H9 (cell line): ENCODE measurements at regions not wholly inside any gene's neighbourhood (a gene's known extent, or its start where the extent isn't known, plus 50 kb on each side); places are given as distances from the start of the nearest gene placed in this dataset.

Experiments
- DNase-seq: peaks from one replicate; pipeline ENCODE4 v3.0.0-alpha.2; 2017
- H2AFZ ChIP-seq: one replicate; pipeline ENCODE4 v1.6.1; 2013; ENCODE audit warnings: mild to moderate bottlenecking, low read length, control low read depth, moderate library complexity
- H2AK5ac ChIP-seq: 2 replicates; pipeline ENCODE4 v1.6.1; 2013; ENCODE audit warnings: low read length, control low read depth, mixed read lengths; ENCODE audit not compliant: insufficient read length
- H2BK120ac ChIP-seq: one replicate; pipeline ENCODE4 v1.6.1; 2013; ENCODE audit warnings: low read depth, mild to moderate bottlenecking, low read length, control low read depth, inconsistent platforms; ENCODE audit not compliant: poor library complexity, severe bottlenecking
- H2BK12ac ChIP-seq: 2 replicates; pipeline ENCODE4 v1.6.1; 2013; ENCODE audit warnings: low read length, control low read depth, mixed read lengths, low read depth; ENCODE audit not compliant: insufficient read length
- H2BK15ac ChIP-seq: 2 replicates; pipeline ENCODE4 v1.6.1; 2013; ENCODE audit warnings: low read depth, low read length, control low read depth
- H2BK20ac ChIP-seq: one replicate; pipeline ENCODE4 v1.6.1; 2013; ENCODE audit warnings: low read depth, mild to moderate bottlenecking, low read length, control low read depth, inconsistent platforms; ENCODE audit not compliant: poor library complexity, severe bottlenecking
- H2BK5ac ChIP-seq: 2 replicates; pipeline ENCODE4 v1.6.1; 2013; ENCODE audit warnings: low read length, control low read depth, mixed read lengths; ENCODE audit not compliant: insufficient read length
- H3K14ac ChIP-seq: 2 replicates; pipeline ENCODE4 v1.6.1; 2013; ENCODE audit warnings: low read length, control low read depth; ENCODE audit not compliant: insufficient read depth
- H3K18ac ChIP-seq: 2 replicates; pipeline ENCODE4 v1.6.1; 2013; ENCODE audit warnings: low read depth, mild to moderate bottlenecking, mixed read lengths, low read length, control low read depth; ENCODE audit not compliant: insufficient read length
- H3K23ac ChIP-seq: 2 replicates; pipeline ENCODE4 v1.6.1; 2013; ENCODE audit warnings: low read length, control low read depth, mixed read lengths, low read depth; ENCODE audit not compliant: insufficient read length
- H3K23me2 ChIP-seq: 2 replicates; pipeline ENCODE4 v1.6.1; 2013; ENCODE audit warnings: low read depth, mild to moderate bottlenecking, mixed read lengths, low read length, control low read depth; ENCODE audit not compliant: insufficient read length, poor library complexity, severe bottlenecking
- H3K27ac ChIP-seq: 2 replicates; pipeline ENCODE4 v1.5.1; 2013; ENCODE audit warnings: low read length, control low read depth, mixed read lengths, low read depth; ENCODE audit not compliant: insufficient read length
- H3K27me3 ChIP-seq: 2 replicates; pipeline ENCODE4 v1.6.1; 2013; ENCODE audit warnings: low read length, control low read depth, inconsistent platforms; ENCODE audit not compliant: insufficient read depth
- H3K4ac ChIP-seq: 2 replicates; pipeline ENCODE4 v1.6.1; 2013; ENCODE audit warnings: low read depth, mild to moderate bottlenecking, control low read depth, inconsistent platforms, low read length, moderate library complexity
- H3K4me1 ChIP-seq: 2 replicates; pipeline ENCODE4 v1.6.1; 2013; ENCODE audit warnings: low read length, control low read depth, inconsistent platforms; ENCODE audit not compliant: insufficient read depth
- H3K4me2 ChIP-seq: 2 replicates; pipeline ENCODE4 v1.6.1; 2013; ENCODE audit warnings: low read length, control low read depth, mixed read lengths; ENCODE audit not compliant: insufficient read length, insufficient read depth
- H3K56ac ChIP-seq: 2 replicates; pipeline ENCODE4 v1.6.1; 2013; ENCODE audit warnings: low read depth, mild to moderate bottlenecking, mixed read lengths, low read length, control low read depth; ENCODE audit not compliant: insufficient read length
- H3K79me1 ChIP-seq: 2 replicates; pipeline ENCODE4 v1.6.1; 2013; ENCODE audit warnings: low read depth, mild to moderate bottlenecking, moderate library complexity, low read length, control low read depth, inconsistent platforms; ENCODE audit not compliant: insufficient read depth, poor library complexity, severe bottlenecking
- H3K79me2 ChIP-seq: 2 replicates; pipeline ENCODE4 v1.6.1; 2013; ENCODE audit warnings: low read length, control low read depth, inconsistent platforms; ENCODE audit not compliant: insufficient read depth
- H3K9ac ChIP-seq: 2 replicates; pipeline ENCODE4 v1.6.1; 2013; ENCODE audit warnings: low read length, control low read depth, mixed read lengths; ENCODE audit not compliant: insufficient read length; ENCODE audit errors: extremely low read depth
- H3K9me3 ChIP-seq: one replicate; pipeline ENCODE4 v1.6.1; 2013; ENCODE audit warnings: low read depth, low read length, inconsistent platforms; ENCODE audit not compliant: control insufficient read depth
- H3T11ph ChIP-seq: one replicate; pipeline ENCODE4 v1.6.1; 2013; ENCODE audit warnings: mild to moderate bottlenecking, low read length, control low read depth, inconsistent platforms
- H4K20me1 ChIP-seq: one replicate; pipeline ENCODE4 v1.6.1; 2013; ENCODE audit not compliant: control insufficient read depth, insufficient read length, insufficient read depth
- H4K5ac ChIP-seq: 2 replicates; pipeline ENCODE4 v1.6.1; 2013; ENCODE audit warnings: low read depth, mild to moderate bottlenecking, mixed read lengths, low read length, control low read depth; ENCODE audit not compliant: insufficient read length
- H4K8ac ChIP-seq: replicated peaks from 2 replicates; pipeline ENCODE4 v1.6.1; 2013; ENCODE audit warnings: low read length, control low read depth, mixed read lengths, low read depth; ENCODE audit not compliant: insufficient read length
- H4K91ac ChIP-seq: 2 replicates; pipeline ENCODE4 v1.6.1; 2013; ENCODE audit warnings: low read depth, mild to moderate bottlenecking, moderate library complexity, mixed read lengths, low read length, control low read depth; ENCODE audit not compliant: insufficient read length
- H3K27ac Mint-ChIP-seq, 3 experiments: 2 replicates in 2 of 3; 3 replicates in 1 of 3; pipeline ENCODE4 v1.8.0; 2020 to 2021; ENCODE audit warnings: mixed read lengths in 3 of 3, mild to moderate bottlenecking in 1 of 3, moderate library complexity in 1 of 3
- H3K27me3 Mint-ChIP-seq: 2 replicates; pipeline ENCODE4 v1.8.0; 2021; ENCODE audit warnings: low read depth, mild to moderate bottlenecking, moderate library complexity, mixed read lengths
- H3K36me3 Mint-ChIP-seq, 3 experiments: 2 replicates in 2 of 3; 3 replicates in 1 of 3; pipeline ENCODE4 v1.8.0; 2020 to 2021; ENCODE audit warnings: low read depth in 3 of 3, mixed read lengths in 3 of 3; ENCODE audit not compliant: insufficient read depth in 1 of 3
- H3K4me1 Mint-ChIP-seq, 2 experiments: 2 replicates each; pipeline ENCODE4 v1.8.0; 2020; ENCODE audit warnings: mixed read lengths in 2 of 2
- H3K4me3 Mint-ChIP-seq, 2 experiments: 2 replicates in 1 of 2; 3 replicates in 1 of 2; pipeline ENCODE4 v1.8.0; 2020 to 2021; ENCODE audit warnings: mild to moderate bottlenecking in 2 of 2, mixed read lengths in 2 of 2, moderate library complexity in 1 of 2
- H3K9me3 Mint-ChIP-seq, 2 experiments: 2 replicates in 1 of 2; 3 replicates in 1 of 2; pipeline ENCODE4 v1.8.0; 2020; ENCODE audit warnings: mild to moderate bottlenecking in 2 of 2, mixed read lengths in 2 of 2, moderate library complexity in 1 of 2
- WGBS: extraction: QIAGEN DNeasy Blood & Tissue Kit; methylation state at CpG from one replicate; pipeline ENCODE4 v1.1.7; 2013; ENCODE audit warnings: missing lambda C conversion rate, low lambda C conversion rate, mixed read lengths; ENCODE audit not compliant: insufficient read length; ENCODE audit errors: extremely low coverage; 5-methylcytosine and 5-hydroxymethylcytosine counted together
- TF ChIP-seq, protein P1 (sequence below): fragments of 200-600 bp; sonication (generic); conservative IDR thresholded peaks from 3 replicates; pipeline ENCODE4 v1.8.0; 2021; ENCODE audit warnings: antibody characterized with exemption, mild to moderate bottlenecking

DNA sequence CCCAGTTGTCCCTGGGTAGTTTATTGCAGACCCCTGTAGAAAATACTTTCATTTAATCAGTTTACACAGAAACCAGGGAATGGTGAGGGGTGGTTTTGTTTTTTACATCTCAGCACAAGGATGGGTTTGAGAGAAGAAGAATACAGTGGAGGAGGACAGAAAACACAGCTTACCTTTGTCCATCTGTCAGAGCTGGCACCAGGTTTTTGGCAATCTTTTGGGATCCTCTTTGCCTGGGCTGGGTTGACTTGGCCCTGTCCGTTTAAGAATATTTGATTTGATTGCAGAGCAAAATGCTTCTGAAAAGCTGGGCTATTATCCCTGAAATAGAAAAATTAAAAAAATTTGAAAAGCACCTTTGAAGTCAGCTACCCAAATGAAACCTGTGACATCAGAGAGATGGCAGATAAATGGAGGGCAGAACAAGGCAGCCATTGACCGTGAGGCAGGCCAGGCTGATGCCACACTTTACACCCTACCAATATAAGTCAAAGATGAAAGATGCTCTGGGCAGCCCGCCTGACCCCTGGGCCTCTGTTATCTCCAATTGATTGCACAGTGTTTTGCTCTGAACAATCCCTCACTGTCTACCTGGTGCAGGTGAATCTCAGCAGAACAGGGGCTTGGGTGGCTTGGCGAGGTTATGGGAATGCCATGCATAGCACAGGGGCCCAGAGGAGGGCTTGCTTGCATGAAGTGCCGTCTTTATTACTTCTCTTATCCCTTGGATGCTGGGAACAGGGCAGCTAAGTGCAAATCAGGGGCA is 218.8 kb downstream of the LMX1A start:
- Mint-ChIP-seq H3K36me3 (no peaks in the 10 kb centered on the region), H3K4me3 (no peak overlapping the region), H3K4me1 (0 out of 4 replicates have a peak, but pooled peaks cover 0 to 4% of the 10 kb centered on the region in 2 experiments), H3K27me3 (peaks cover 50% of the 10 kb centered on the region), H3K9me3 (no peaks in the 10 kb centered on the region; a peak in 1 of 5 replicates), H3K27ac (no peak overlapping the region; a peak in 1 of 7 replicates)
- no peak overlapping the region for H3K9ac ChIP-seq
- H2BK20ac ChIP-seq: no peak overlapping the region
- no peak overlapping the region for H3K18ac ChIP-seq
- H4K5ac ChIP-seq: no peak overlapping the region
- H4K20me1 ChIP-seq: no peaks in the 10 kb centered on the region
- no peaks in the 10 kb centered on the region for H3K27me3 ChIP-seq
- H2AK5ac ChIP-seq: no peak overlapping the region
- H3K9me3 ChIP-seq: no peaks in the 10 kb centered on the region
- no peak overlapping the region for H3T11ph ChIP-seq
- H3K4ac ChIP-seq: no peak overlapping the region
- H2BK120ac ChIP-seq: no peak overlapping the region
- no peak overlapping the region for H2BK15ac ChIP-seq
- no peak overlapping the region for H2AFZ ChIP-seq
- H3K27ac ChIP-seq: no peak overlapping the region
- no peak overlapping the region for H3K56ac ChIP-seq
- no peak overlapping the region for H4K91ac ChIP-seq
- no peak overlapping the region for H2BK5ac ChIP-seq
- no CpG with 5 or more reads among the region's 5 CpGs for WGBS
- H3K4me1 ChIP-seq: no peaks in the 10 kb centered on the region
- no peak for DNase-seq
- no peak overlapping the region for H4K8ac ChIP-seq
- no peaks in the 10 kb centered on the region for H3K23me2 ChIP-seq
- H2BK12ac ChIP-seq: no peak overlapping the region
- H3K23ac ChIP-seq: no peak overlapping the region
- H3K79me2 ChIP-seq: no peaks in the 10 kb centered on the region
- H3K14ac ChIP-seq: no peak overlapping the region
- no peak overlapping the region for H3K4me2 ChIP-seq
- no peaks in the 10 kb centered on the region for H3K79me1 ChIP-seq
- TF ChIP-seq, protein P1, sequence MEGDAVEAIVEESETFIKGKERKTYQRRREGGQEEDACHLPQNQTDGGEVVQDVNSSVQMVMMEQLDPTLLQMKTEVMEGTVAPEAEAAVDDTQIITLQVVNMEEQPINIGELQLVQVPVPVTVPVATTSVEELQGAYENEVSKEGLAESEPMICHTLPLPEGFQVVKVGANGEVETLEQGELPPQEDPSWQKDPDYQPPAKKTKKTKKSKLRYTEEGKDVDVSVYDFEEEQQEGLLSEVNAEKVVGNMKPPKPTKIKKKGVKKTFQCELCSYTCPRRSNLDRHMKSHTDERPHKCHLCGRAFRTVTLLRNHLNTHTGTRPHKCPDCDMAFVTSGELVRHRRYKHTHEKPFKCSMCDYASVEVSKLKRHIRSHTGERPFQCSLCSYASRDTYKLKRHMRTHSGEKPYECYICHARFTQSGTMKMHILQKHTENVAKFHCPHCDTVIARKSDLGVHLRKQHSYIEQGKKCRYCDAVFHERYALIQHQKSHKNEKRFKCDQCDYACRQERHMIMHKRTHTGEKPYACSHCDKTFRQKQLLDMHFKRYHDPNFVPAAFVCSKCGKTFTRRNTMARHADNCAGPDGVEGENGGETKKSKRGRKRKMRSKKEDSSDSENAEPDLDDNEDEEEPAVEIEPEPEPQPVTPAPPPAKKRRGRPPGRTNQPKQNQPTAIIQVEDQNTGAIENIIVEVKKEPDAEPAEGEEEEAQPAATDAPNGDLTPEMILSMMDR: no peak
